ENCODE measurements at regions not wholly inside any gene's neighbourhood (a gene's known extent, or its start where the extent isn't known, plus 50 kb on each side); places are given as distances from the start of the nearest gene placed in this dataset.
"Not testable (repeated sequence)": the region's sequence is repeated elsewhere in the genome, so short reads cannot be mapped to it uniquely, and the experiment has no call there.

DNA sequence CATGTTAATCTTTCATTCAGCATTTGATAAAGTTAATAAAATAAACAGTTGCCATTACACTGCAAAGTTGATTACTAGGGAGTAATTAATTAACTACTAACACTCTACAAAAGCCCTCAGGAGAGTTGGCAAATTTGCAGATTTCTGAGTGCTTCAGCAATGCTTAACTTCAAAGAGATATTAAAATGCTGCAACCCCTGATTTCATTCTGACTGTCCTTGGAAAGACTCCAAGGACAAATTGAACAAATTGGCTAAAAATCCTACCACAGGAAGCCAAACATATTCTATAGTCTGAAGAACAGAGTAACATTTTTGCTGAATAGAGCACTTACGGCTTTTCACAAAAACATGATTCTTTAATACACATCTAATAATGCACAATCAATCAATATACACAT is 1543.0 kb downstream of the SLITRK5 start:
- no peak for DNase-seq (ENCODE audit: low read depth)

DNA sequence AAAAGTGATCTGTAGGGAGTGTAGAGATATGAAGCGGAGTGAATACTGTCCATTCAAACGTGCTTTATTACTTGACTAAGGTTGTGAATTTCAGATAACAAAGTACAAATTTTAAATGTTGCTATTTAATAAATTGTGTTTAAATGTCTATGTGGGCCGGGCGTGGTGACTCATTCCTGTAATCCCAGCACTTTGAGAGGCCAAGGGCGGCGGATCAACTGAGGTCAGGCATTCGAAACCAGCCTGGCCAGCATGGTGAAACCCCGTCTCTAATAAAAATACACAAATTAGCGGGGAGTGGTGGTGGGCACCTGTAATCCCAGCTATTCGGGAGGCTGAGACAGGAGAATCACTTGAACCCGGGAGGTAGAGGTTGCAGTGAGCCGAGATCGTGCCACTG is 1544.1 kb downstream of the SLITRK5 start:
- DNase-seq (ENCODE audit: low read depth) = not testable (repeated sequence)

DNA sequence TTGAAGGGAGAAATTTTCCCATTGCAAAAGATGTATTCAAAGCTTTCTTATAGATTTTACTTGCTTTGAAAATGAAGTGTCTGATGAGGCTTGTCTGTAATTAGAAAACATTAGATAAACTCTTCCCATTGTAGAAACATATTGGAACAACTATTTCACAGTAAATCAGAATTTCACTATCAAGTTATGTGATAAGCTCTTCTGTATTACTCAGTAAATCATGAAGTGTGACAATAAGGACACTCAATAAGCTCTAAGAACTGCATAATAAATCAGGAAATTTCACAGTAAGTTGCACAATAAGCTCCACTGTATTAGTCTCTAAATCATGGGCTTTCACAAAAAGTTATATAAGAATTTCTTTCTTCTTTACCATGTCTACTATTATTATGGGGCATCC is 1546.6 kb downstream of the SLITRK5 start:
- no peak for DNase-seq (ENCODE audit: low read depth)

DNA sequence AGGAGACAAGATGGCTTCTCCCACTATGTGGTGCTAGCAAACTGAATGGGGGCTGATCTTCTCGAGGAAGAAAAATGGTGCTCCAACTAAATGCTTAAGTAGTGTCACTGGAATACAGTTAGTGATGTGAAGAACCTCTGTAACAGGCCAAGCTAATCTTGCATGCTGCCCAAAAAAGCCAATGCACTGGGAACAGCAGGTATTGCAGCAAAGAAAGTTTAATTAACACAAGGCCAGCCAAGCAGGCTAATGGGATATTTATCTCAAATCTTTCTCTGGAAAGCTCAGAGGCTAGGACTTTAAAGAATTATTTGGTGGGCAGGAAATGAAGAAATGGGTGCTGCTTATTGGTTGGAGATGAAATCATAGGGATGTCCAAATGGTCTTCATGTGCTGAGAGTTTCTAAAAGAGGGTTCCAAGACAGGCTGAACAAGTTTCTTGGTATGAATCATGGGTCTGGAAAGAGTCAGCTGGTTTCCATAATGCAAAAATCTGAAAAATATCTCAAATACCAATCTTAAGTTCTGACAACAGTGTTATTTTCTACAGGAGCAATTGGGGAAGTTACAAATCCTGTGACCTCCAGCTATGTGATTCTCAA is 1550.5 kb downstream of the SLITRK5 start:
- DNase-seq (ENCODE audit: low read depth) = no peak

DNA sequence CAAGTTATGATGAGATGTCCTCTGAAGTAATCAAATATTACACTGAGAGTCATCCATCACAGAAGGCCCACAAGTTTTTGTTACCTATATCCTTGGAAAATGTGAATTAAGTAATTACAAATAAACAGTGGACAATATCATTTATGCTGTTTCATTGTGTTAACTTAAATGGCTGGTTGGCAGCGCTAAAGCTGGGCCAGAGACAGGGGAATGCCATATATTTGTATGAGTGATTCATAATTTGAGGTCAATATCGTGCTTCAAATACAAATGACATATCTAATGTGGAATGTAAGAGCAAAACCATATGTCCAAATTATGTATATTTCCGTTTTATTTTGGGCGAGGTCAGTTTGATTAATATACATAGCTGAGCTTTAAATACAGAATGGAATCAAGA is 1556.2 kb downstream of the SLITRK5 start:
- no peak for DNase-seq (ENCODE audit: low read depth)

DNA sequence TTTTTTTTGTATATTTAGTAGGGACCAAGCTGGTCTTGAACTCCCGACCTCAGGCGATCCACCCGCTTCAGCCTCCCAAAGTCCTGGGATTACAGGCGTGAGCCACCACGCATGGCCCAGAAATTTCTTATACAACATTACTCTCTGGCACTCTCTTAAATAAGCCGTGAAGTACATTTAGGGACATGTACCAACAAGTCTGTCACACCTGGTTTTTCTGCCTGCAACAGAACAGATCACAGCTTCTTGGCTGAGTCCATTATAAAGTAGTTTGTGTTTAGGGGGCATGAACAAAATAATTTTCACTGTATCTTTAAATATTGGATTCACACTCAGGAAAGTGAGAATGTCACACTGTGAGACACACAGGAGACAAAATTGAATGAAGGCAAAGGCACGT is 1567.3 kb downstream of the SLITRK5 start:
- no peak for DNase-seq (ENCODE audit: low read depth)

DNA sequence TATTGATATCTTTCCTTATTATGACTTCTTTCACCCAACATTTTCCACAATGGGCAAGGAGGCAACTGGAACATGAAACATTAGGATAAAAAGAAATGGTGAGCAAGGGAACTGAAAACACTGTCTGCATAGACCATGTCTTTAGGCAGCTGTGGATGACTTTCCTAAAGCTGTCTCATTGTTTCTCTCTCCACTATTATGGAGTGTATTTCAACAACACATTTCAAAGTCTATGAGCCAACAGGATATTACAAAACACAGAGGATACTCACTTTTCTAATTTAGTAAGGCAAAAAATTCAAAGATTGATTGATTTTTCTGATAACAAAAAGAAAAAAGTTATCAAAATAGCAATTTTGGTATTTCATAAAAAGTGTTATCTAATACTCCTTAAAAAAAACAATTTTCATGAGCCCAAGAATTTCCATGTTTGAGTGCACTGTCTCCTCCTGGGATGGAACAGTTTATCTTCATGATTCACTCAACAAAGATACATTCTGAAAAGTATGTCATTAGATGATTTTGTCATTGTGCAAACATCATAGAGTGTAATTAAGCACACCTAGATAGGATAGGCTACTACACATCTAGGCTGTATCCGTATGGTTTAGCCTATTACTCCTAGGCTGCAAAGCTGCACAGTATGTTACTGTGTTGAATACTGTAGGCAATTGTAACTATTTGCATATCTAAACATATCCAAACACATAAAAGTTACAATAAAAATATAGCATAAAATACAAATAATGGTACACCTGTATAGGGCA is 1568.4 kb downstream of the SLITRK5 start:
- DNase-seq (ENCODE audit: low read depth) = no peak

DNA sequence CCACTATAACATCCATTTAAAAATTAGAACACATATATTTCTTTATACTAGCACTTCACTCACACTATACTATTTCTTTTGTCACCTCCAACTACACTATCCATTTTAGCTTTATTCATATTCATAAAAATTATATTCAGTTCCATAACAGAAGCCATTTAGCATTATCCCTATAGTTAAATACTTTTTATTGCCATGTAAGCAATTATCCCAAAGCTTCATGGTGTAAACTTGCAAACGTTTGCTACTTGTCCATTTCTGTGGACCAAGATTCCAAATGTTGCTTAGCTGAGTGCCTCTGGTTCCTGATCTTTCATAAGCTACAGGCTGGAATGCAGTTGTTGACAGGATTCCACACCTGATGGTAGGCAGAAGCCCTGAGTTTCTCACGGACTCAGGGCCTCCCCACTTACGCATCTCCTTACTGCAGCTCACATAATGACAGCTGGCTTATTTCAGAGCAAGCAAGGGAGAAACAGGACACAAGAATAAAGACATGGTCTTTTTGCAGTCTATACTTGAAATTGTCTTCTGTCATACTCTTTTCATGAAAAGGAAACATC is 1584.8 kb downstream of the SLITRK5 start:
- DNase-seq (ENCODE audit: low read depth) = no peak

DNA sequence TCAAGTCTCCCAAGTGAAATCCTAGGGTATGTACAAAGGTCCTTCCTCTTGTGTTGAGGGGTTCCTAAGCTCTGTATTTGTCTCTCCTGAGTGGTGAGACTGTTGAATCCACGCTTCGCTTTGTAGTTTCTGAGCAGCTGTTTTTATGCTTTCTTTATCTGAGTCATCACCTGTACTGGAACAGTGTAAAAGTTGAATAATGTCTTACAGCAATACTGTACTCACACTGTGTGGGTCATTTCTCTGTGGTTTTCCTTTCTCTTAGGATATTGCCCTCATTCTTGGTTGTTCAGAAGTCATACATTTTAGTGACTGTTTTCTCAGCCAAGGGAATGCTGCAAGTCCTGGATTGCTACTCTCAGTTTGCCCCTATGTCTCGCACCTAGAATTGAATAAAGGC is 1596.6 kb downstream of the SLITRK5 start:
- DNase-seq (ENCODE audit: low read depth) = no peak

DNA sequence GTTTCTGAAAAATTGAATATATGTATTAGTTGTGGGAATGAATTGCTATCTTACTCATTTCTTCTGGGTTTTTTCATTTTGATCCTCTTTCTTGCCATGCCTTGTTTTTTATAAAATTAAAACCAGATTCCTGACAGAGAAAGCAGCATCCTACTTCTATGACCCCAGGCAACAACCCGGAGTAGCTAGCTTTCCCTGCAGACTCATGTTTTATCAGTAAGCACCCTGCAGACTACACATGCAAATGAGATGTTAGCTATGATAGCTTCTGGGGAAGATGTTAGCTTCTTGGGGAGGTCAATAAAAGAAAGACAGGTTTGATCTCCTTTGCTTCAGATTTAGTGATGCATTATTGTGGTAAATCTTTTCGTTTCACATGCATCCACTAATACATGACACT is 1598.6 kb downstream of the SLITRK5 start:
- DNase-seq (ENCODE audit: low read depth) = no peak

DNA sequence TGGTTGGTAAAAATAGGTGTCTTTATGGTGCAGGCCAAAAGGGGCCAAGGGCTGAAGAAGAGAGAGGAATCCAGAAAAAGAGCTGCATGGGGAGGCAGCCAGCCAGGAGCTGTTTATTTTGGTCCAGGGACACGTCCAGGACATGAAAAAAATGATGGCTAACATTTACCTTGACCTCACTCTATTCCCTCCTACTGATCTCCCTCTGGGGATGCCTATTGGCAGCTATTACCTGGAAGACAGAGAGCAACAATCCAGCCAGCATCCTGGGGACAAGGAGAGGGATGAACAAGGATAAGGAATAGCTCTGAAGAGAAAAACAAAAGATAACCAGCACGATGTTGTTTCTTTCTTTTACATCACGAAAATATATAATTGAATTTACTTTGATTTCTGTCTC is 1599.6 kb downstream of the SLITRK5 start:
- DNase-seq (ENCODE audit: low read depth) = no peak

DNA sequence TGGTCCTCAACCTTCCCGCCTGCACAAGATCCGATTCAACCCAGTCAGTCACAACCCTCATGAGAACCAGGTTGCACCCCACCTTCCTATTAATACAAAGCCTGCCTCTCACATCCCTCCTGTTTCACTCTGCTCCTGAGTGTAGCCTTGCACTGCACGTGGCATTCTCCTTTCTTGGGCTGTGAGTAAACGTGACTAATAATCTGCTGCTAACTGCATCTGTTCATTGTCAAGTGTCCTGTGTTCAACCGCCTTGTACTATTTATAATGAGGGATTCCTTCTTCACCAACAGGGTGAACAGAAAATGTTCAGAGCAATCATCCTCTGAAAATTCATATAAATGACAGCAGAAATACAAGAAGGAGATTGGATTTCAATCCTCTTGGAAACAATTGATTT is 1608.2 kb downstream of the SLITRK5 start:
- DNase-seq (ENCODE audit: low read depth) = no peak

DNA sequence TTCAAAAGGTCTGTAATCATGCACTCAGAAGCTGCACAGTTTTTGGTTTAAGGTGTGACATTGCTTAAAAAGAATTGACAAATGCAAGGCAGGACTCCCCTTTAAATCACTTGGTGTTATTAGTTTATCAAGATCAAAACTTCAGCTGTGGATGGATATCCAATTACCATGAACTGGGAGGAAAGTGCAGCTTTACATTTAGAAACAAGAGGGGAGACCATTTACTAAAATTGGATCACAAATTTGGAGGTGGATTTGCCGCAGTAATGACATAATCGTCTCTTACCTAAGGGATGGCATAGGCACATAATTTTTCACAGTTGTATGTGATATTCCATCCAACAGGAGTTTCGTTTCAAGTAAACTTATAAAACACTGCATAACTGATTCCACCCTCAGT is 1610.2 kb downstream of the SLITRK5 start:
- no peak for DNase-seq (ENCODE audit: low read depth)

DNA sequence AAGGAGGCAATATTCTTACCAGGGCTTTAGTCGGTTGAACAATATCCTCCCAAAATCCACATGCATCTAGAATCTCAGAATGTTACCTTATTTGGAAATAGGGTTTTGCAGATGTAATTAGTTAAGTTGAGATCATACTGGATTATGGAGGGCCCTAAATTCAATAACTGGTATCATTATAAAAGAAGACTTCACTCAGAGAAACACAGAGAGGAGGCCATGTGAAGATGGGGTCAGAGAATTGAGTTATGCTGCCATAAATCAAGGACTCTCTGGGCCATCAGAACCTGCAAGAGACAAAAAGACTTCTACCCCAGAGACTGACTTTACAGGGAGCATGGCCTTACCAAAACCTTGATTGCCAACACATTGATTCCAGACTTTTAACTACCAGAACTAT is 1611.1 kb downstream of the SLITRK5 start:
- no peak for DNase-seq (ENCODE audit: low read depth)

DNA sequence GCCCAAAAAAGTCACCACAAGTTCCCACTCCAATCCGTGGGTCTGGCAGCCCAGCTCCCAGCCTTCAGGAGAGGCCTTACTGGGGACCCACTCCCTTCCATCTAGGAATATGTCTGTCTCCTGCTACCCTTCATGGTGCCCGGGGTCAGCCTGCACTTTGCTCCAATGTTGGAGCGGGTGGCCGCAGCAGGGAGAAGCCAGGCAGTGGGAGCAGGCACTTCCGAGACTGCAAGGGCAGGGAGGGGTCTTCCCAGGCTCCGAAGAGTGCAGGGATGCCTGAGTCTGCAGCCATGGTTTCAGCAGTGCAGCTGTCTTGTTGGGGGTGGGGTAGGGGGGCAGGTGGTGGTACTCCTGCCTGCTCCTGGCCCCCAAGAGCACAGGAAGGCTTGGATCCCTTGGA is 1616.2 kb downstream of the SLITRK5 start:
- DNase-seq (ENCODE audit: low read depth) = no peak

DNA sequence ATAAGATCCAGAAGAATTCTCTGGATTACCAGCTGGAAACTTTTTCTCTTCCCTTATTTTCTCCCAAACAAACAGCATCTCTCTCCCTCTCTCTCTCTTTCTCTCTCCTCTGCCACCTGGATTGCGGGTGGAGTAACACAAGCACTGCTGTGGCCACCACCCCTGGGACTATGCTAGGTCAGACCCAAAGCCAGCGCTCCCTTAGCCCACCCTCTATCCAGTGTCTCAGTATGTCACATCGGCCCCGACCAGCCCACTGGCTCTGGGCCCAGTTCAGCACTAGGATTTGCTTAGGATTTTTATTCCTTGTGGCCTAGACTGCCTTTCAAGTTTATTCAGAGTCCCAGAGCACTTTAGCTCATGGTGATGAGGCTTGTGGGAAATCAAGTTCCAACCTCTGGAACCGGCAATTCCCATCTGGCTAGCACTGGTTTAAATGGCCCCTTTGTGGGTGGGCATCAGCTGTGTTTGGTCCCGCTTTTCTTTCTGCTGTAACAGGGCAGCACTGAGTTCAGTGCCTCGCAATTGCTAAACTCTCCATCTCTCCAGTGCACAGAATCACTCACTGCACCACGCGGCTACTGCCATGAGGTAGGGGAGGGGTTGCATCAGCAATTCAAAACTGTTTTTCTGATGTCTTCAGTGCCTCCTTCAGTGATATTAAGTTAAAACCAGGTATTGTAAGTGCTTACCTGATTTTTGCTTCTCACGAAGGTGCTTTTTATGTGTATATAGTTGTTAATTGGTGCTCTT is 1623.1 kb downstream of the SLITRK5 start:
- DNase-seq (ENCODE audit: low read depth) = no peak

DNA sequence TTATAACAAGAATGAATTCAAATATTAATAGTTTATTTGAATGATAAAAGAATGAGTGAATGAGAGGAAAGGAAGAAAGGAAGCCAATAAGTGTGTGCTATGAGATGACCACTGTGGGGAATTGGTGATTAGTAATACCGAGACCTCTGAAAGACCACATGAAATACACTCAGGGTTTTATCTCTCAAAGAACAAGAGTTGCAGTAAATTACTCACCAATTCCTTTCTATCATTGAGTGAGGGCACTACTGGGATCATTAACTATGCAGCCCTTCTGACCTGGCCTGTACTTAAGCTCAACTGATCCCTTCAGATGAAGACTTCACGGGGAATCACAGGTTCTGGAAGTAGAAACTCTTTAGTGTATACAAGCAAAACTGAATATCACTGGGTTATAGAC is 1636.1 kb downstream of the SLITRK5 start:
- DNase-seq (ENCODE audit: low read depth) = no peak

DNA sequence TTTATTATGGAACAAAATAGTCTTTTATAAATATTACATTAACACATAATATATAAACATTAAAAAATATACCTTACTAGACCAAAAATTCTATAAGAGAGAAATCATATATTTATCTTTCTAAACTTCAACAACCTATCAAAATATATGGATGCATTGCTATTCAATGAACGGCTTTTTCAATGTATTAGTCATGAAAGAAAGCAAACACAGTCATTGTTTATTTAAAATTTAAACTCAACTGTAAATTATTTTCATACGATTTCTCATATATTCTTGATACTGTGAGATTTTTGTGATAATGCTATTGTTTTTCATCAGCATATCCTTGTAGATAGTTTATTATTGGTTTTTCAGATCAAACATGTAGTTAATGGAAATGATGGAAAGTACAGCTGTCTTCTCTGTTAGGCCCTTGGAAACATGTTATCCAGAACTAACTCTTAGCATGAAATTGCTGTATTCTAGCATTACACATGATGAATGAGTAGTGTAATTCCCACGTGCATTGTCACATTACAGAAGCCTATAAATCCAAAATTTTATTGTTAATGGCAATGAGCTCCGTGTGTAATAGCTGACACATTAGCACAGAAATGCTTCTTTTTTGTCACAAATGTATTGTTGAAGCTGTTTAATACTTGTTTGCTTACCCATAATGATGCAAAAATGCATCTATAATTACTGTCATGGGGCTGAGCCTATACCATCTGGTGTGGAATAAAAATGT is 1639.9 kb downstream of the SLITRK5 start:
- DNase-seq (ENCODE audit: low read depth) = no peak

DNA sequence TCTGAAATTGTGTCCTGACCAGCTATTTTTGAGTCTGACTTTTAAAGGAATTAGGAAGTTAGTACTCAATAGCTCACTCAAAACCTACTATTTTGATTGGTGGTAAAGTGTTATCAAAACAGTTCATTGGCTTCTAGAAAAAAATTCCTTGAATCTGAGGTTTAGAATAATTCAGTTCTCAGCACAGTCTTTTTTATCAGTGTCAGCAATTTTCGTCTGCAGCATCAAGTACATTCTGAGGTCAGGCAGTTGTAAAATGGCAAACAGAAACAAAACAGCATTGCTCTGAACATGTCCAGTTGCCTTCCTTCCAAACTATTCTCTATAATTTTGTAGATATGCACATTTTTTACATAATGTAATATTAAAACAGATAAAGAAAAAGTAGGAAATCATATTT is 1644.1 kb downstream of the SLITRK5 start:
- no peak for DNase-seq (ENCODE audit: low read depth)

DNA sequence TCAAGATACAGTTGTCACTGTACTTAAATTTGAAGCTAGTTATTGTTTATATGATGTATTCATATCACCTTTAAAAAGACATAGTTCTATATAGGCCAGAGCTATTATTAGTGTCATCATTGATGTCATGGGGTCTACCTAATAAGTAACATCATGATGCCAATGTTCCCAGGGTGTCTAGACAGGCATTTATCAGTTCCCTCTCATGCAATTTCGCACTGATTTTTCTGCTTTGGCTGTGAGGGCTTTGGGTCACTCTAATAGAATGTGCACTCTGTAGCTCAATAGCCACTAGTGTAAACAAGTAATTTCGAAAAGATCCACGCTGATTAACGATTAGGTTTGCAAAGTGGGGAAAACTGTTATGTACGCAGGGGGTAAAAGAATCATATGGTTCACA is 1651.3 kb downstream of the SLITRK5 start:
- no peak for DNase-seq (ENCODE audit: low read depth)

DNA sequence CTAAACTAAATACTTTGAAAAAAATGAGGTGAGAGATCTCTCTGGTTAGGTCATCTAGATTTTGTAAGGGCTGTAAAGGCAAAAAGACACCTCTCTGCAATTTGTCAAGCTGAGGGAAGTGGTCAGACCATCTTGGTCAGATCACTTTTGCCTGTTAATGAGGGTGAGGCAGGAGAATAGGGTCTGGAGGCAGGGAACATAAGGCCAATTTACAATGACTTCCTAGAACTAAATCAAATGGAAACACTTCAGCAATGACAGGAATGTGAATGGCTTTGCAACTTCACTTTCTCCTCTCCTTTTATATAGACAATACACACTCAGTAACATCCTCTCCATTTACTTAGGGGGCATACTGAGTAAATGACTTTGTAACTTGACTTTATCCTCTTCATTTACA is 1653.4 kb downstream of the SLITRK5 start:
- DNase-seq (ENCODE audit: low read depth) = no peak

DNA sequence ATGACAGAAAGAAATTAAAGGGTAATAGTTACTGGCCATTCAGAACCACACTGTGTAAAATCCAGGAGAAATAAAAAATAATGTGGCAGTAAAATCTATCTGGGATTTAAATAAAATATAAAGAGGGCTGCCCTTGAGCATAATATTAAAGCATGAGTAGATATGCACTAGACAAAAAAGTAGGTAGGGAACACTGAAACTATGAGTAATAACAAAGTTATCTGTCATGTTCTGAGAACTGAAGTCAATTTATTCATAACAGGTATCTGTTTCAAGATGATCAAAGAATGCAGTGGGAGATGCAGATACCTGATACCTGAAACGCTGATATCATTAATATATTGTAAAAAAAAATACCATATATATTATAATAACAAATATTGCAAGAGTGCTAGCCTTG is 1672.0 kb downstream of the SLITRK5 start:
- DNase-seq (ENCODE audit: low read depth) = no peak
